H1 (cell line): ENCODE measurements at regions not wholly inside any gene's neighbourhood (a gene's known extent, or its start where the extent isn't known, plus 50 kb on each side); places are given as distances from the start of the nearest gene placed in this dataset.

Experiments used
- CTCF ChIA-PET: fragments of 300-600 bp; sonication (Branson Sonifier 250); formaldehyde crosslinking; loops from one replicate; lab custom pipeline; 2021; ENCODE audit not compliant: partially characterized antibody; lab: Charles Lee
- POLR2A ChIA-PET: fragments of 300-600 bp; sonication (Branson Sonifier 250); formaldehyde crosslinking; loops from one replicate; lab custom pipeline; 2021; ENCODE audit warnings: inconsistent platforms; ENCODE audit not compliant: partially characterized antibody; lab: Charles Lee
- DNase-seq, 2 experiments: peaks; one replicate each; pipeline versions ENCODE4 v3.0.0 to v3.0.0-alpha.2; 2010 to 2022; ENCODE audit warnings: low spot score in 2 of 2, low read depth in 1 of 2, mixed read lengths in 1 of 2
- FAIRE-seq: peaks from 2 replicates; lab custom pipeline; 2011; peaks lifted over from hg19 to GRCh38; lab: Jason Lieb, UNC
- H2AFZ ChIP-seq: 2 replicates; pipeline ENCODE4 v1.8.1; 2012; ENCODE audit warnings: low read length, inconsistent platforms
- H2AK5ac ChIP-seq: 2 replicates; pipeline ENCODE4 v1.6.1; 2013; ENCODE audit warnings: low read depth, low read length
- H2BK120ac ChIP-seq: replicated peaks from 2 replicates; pipeline ENCODE3; 2013; ENCODE audit warnings: low read depth, low read length, inconsistent platforms
- H2BK12ac ChIP-seq: 2 replicates; pipeline ENCODE4 v1.6.1; 2013; ENCODE audit warnings: low read depth, low read length
- H2BK15ac ChIP-seq: 2 replicates; pipeline ENCODE4 v1.6.1; 2013; ENCODE audit warnings: low read length
- H2BK20ac ChIP-seq: 2 replicates; pipeline ENCODE4 v1.6.1; 2013; ENCODE audit warnings: low read length
- H2BK5ac ChIP-seq: 2 replicates; pipeline ENCODE4 v1.6.1; 2013; ENCODE audit warnings: low read depth, low read length
- H3K14ac ChIP-seq: 2 replicates; pipeline ENCODE4 v1.6.1; 2013; ENCODE audit warnings: inconsistent platforms; ENCODE audit not compliant: insufficient read length
- H3K18ac ChIP-seq: 2 replicates; pipeline ENCODE4 v1.6.1; 2013; ENCODE audit warnings: low read length; ENCODE audit errors: extremely low read depth
- H3K23ac ChIP-seq: 2 replicates; pipeline ENCODE4 v1.6.1; 2013; ENCODE audit warnings: inconsistent platforms; ENCODE audit not compliant: insufficient read length
- H3K23me2 ChIP-seq: 2 replicates; pipeline ENCODE4 v1.6.1; 2013; ENCODE audit warnings: low read depth, low read length
- H3K27ac ChIP-seq: 2 replicates; pipeline ENCODE4 v1.6.1; 2011; ENCODE audit warnings: low read depth, low read length, inconsistent platforms
- H3K27me3 ChIP-seq, 4 experiments: replicated peaks in 1 of 4; 1 replicate in 1 of 4; 2 replicates in 3 of 4; pipeline versions ENCODE4 v1.6.1 to v1.8.1; 2011 to 2013; ENCODE audit warnings: low read length in 3 of 4, mild to moderate bottlenecking in 3 of 4, inconsistent platforms in 2 of 4, mixed read lengths in 2 of 4, moderate library complexity in 1 of 4; ENCODE audit not compliant: control insufficient read depth in 3 of 4, insufficient read depth in 3 of 4; ENCODE audit errors: extremely low read depth in 1 of 4
- H3K36me3 ChIP-seq, 4 experiments: 2 replicates each; pipeline versions ENCODE4 v1.6.1 to v1.8.1; 2011 to 2013; ENCODE audit warnings: mild to moderate bottlenecking in 4 of 4, low read length in 3 of 4, moderate library complexity in 2 of 4, control low read depth in 1 of 4, inconsistent platforms in 1 of 4; ENCODE audit not compliant: insufficient read depth in 4 of 4, control insufficient read depth in 2 of 4
- H3K4ac ChIP-seq: replicated peaks from 2 replicates; pipeline ENCODE3; 2013; ENCODE audit warnings: low read length, low read depth, mixed read lengths, inconsistent platforms; ENCODE audit not compliant: insufficient read length
- H3K4me1 ChIP-seq, 4 experiments: replicated peaks in 1 of 4; 1 replicate in 1 of 4; 2 replicates in 3 of 4; pipeline versions ENCODE4 v1.6.1 to v1.8.1; 2011 to 2013; ENCODE audit warnings: low read length in 3 of 4, inconsistent platforms in 2 of 4, mixed read lengths in 1 of 4; ENCODE audit not compliant: insufficient read depth in 4 of 4, control insufficient read depth in 3 of 4
- H3K4me2 ChIP-seq, 2 experiments: 2 replicates each; pipeline versions ENCODE4 v1.6.1 to v1.8.1; 2011 to 2013; ENCODE audit warnings: low read depth in 2 of 2, low read length in 2 of 2, control low read depth in 1 of 2, inconsistent platforms in 1 of 2, mild to moderate bottlenecking in 1 of 2; ENCODE audit not compliant: insufficient read depth in 1 of 2
- H3K4me3 ChIP-seq, 4 experiments: fragments of 200-600, 300-600 bp in 1 of 4; sonication (generic), shearing (Covaris generic), sonication (Bioruptor Twin) in 1 of 4; 2 replicates each; pipeline versions ENCODE4 v1.5.1 to v1.8.1; 2011 to 2016; ENCODE audit warnings: low read length in 4 of 4, low read depth in 3 of 4, control low read depth in 2 of 4, inconsistent platforms in 2 of 4, mild to moderate bottlenecking in 2 of 4, mixed read lengths in 1 of 4, moderate library complexity in 1 of 4; ENCODE audit not compliant: insufficient read depth in 2 of 4; ENCODE audit errors: extremely low read depth in 1 of 4
- H3K56ac ChIP-seq: replicated peaks from 2 replicates; pipeline ENCODE3; 2013; ENCODE audit warnings: low read depth, mild to moderate bottlenecking, mixed read lengths, low read length, inconsistent platforms; ENCODE audit not compliant: insufficient read length
- H3K79me1 ChIP-seq: 2 replicates; pipeline ENCODE4 v1.6.1; 2013; ENCODE audit warnings: low read depth, low read length, control low read depth
- H3K79me2 ChIP-seq, 2 experiments: 2 replicates each; pipeline versions ENCODE4 v1.6.1 to v1.8.1; 2012 to 2013; ENCODE audit warnings: low read length in 2 of 2, mild to moderate bottlenecking in 2 of 2, inconsistent platforms in 1 of 2; ENCODE audit not compliant: insufficient read depth in 2 of 2, control insufficient read depth in 1 of 2
- H3K9ac ChIP-seq, 4 experiments: replicated peaks in 1 of 4; 1 replicate in 1 of 4; 2 replicates in 3 of 4; pipeline versions ENCODE4 v1.6.1 to v1.8.1; 2011 to 2013; ENCODE audit warnings: low read depth in 3 of 4, low read length in 3 of 4, control low read depth in 2 of 4, mild to moderate bottlenecking in 2 of 4, moderate library complexity in 2 of 4, inconsistent platforms in 1 of 4; ENCODE audit errors: extremely low read depth in 1 of 4
- H3K9me3 ChIP-seq, 2 experiments: 2 replicates each; pipeline versions ENCODE4 v1.6.1 to v1.8.1; 2012 to 2013; ENCODE audit warnings: mild to moderate bottlenecking in 2 of 2, moderate library complexity in 2 of 2, control low read depth in 1 of 2, inconsistent platforms in 1 of 2, low read depth in 1 of 2, low read length in 1 of 2, mixed read lengths in 1 of 2; ENCODE audit not compliant: insufficient read depth in 2 of 2
- H4K20me1 ChIP-seq, 2 experiments: replicated peaks in 1 of 2; 2 replicates each; pipeline versions ENCODE3 to v1.8.1; 2011 to 2013; ENCODE audit warnings: inconsistent platforms in 2 of 2, low read length in 2 of 2, mild to moderate bottlenecking in 1 of 2; ENCODE audit not compliant: insufficient read depth in 2 of 2, control insufficient read depth in 1 of 2
- H4K5ac ChIP-seq: 2 replicates; pipeline ENCODE4 v1.6.1; 2013; ENCODE audit warnings: low read length, low read depth, mixed read lengths, inconsistent platforms; ENCODE audit not compliant: insufficient read length
- H4K8ac ChIP-seq: 2 replicates; pipeline ENCODE4 v1.8.0; 2013; ENCODE audit warnings: mild to moderate bottlenecking, moderate library complexity, low read length, inconsistent platforms; ENCODE audit not compliant: insufficient read depth; ENCODE audit errors: extremely low read depth
- H4K91ac ChIP-seq: replicated peaks from 2 replicates; pipeline ENCODE3; 2013; ENCODE audit warnings: low read length, mixed read lengths, inconsistent platforms; ENCODE audit not compliant: insufficient read length
- BCL11A ChIP-seq, 2 experiments: IDR thresholded peaks; one replicate each; pipeline ENCODE4 v1.6.1; 2011; ENCODE audit warnings: low read depth in 2 of 2, low read length in 2 of 2, mild to moderate bottlenecking in 2 of 2
- CBX8 ChIP-seq: fragments of 300-800, 300-1000 bp; sonication (generic); IDR thresholded peaks from 2 replicates; pipeline ENCODE4 v1.7.1; 2016; ENCODE audit warnings: low read depth, low read length, borderline replicate concordance
- CHD2 ChIP-seq: IDR thresholded peaks from 2 replicates; pipeline ENCODE4 v1.6.1; 2012; ENCODE audit warnings: low read length, improper control_type of control experiment
- CREB1 ChIP-seq: IDR thresholded peaks from 2 replicates; pipeline ENCODE4 v1.6.1; 2012; ENCODE audit warnings: inconsistent platforms
- CTBP2 ChIP-seq: IDR thresholded peaks from 2 replicates; pipeline ENCODE4 v1.7.0; 2011; ENCODE audit warnings: borderline replicate concordance, mild to moderate bottlenecking, moderate library complexity, mixed read lengths, low read length; ENCODE audit not compliant: insufficient read depth, insufficient read length
- FOSL1 ChIP-seq: IDR thresholded peaks from 2 replicates; pipeline ENCODE4 v1.6.1; 2011; ENCODE audit warnings: mild to moderate bottlenecking, low read depth, low read length, moderate library complexity; ENCODE audit not compliant: insufficient read depth
- GABPA ChIP-seq: IDR thresholded peaks from 2 replicates; pipeline ENCODE4 v1.6.1; 2011; ENCODE audit warnings: mild to moderate bottlenecking, low read length, moderate library complexity, borderline replicate concordance; ENCODE audit not compliant: insufficient read depth
- GTF2F1 ChIP-seq: IDR thresholded peaks from 2 replicates; pipeline ENCODE4 v1.6.1; 2012; ENCODE audit warnings: low read depth, low read length, improper control_type of control experiment, borderline replicate concordance
- KDM5A ChIP-seq: fragments of 200-600 bp; IDR thresholded peaks from 2 replicates; pipeline ENCODE4 v1.7.1; 2012; ENCODE audit warnings: mild to moderate bottlenecking, low read length, inconsistent platforms, mixed read lengths
- NRF1 ChIP-seq: IDR thresholded peaks from 2 replicates; pipeline ENCODE4 v1.6.1; 2011; ENCODE audit warnings: mild to moderate bottlenecking, low read depth, low read length, improper control_type of control experiment
- POLR2A ChIP-seq, 2 experiments: IDR thresholded peaks; 1 replicate in 1 of 2; 2 replicates in 1 of 2; pipeline ENCODE4 v1.6.1; 2011; ENCODE audit warnings: low read depth in 2 of 2, low read length in 2 of 2, mild to moderate bottlenecking in 2 of 2; ENCODE audit errors: control extremely low read depth in 1 of 2
- RXRA ChIP-seq: IDR thresholded peaks from 2 replicates; pipeline ENCODE4 v1.6.1; 2011; ENCODE audit warnings: low read depth, mild to moderate bottlenecking, low read length, moderate library complexity; ENCODE audit not compliant: insufficient read depth
- SIX5 ChIP-seq: IDR thresholded peaks from 2 replicates; pipeline ENCODE4 v1.6.1; 2011; ENCODE audit warnings: mild to moderate bottlenecking, low read depth, low read length
- SP1 ChIP-seq: IDR thresholded peaks from 2 replicates; pipeline ENCODE4 v1.6.1; 2011; ENCODE audit warnings: low read depth, low read length
- WGBS, 2 experiments: shearing (Covaris generic) in 1 of 2; methylation state at CpG; one replicate each; pipeline versions ENCODE4 v1.1.6 to v1.1.7; 2013 to 2015; ENCODE audit warnings: low lambda C conversion rate in 2 of 2, mixed read lengths in 2 of 2, inconsistent platforms in 1 of 2, low coverage in 1 of 2, missing lambda C conversion rate in 1 of 2; ENCODE audit not compliant: insufficient replicate concordance in 2 of 2, insufficient coverage in 1 of 2, insufficient read length in 1 of 2; ENCODE audit errors: extremely low coverage in 1 of 2, missing lambda C conversion rate in 1 of 2; 5-methylcytosine and 5-hydroxymethylcytosine counted together
- TF ChIP-seq, protein P1 (sequence below): IDR thresholded peaks from 2 replicates; pipeline ENCODE4 v1.6.1; 2011; ENCODE audit warnings: low read depth, mild to moderate bottlenecking, low read length; ENCODE audit not compliant: insufficient read depth
- TF ChIP-seq, protein P2 (sequence below): IDR thresholded peaks from 2 replicates; pipeline ENCODE4 v1.6.1; 2012; ENCODE audit warnings: inconsistent platforms

DNA sequence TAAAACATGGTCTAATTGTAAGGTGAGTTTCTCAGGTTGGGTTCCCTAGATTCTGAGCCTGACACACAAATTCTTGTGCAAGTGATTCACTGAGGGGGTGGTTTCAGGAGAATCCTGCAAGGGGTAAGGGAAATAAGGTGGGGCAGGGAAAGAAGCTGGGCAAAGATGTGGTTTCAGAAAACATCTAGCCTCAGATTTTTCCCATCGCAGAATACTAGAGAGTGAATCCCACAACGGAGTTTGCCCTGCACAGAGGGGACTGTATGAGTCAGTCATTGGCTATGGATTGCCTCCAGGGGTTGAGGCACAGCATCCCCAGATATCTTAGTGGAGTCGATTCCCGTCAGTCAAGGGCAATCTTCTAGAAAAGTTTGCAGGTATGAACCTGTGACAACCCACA, 65.2 kb downstream of the PRL start:
- Histone ChIP-seq H2AK5ac (no peak overlapping the region), H3K23me2 (no peaks in the 10 kb centered on the region), H3K4ac (no peak overlapping the region), H2BK120ac (no peak overlapping the region), H3K79me2 (no peaks in the 10 kb centered on the region), H3K56ac (no peak overlapping the region), H2AFZ (no peak overlapping the region), H4K8ac (no peak overlapping the region), H2BK5ac (no peak overlapping the region), H3K4me2 (no peak overlapping the region), H4K20me1 (no peaks in the 10 kb centered on the region), H3K4me3 (no peak overlapping the region), H3K79me1 (no peaks in the 10 kb centered on the region), H3K4me1 (no peaks in the 10 kb centered on the region), H3K9me3 (no peaks in the 10 kb centered on the region), H3K27ac (no peak overlapping the region), H2BK12ac (no peak overlapping the region), H2BK20ac (no peak overlapping the region), H3K36me3 (no peaks in the 10 kb centered on the region), H2BK15ac (no peak overlapping the region), H4K5ac (no peak overlapping the region), H3K18ac (no peak overlapping the region), H4K91ac (no peak overlapping the region), H3K14ac (no peak overlapping the region), H3K23ac (no peak overlapping the region), H3K9ac (no peak overlapping the region), H3K27me3 (no peaks in the 10 kb centered on the region)
- POLR2A ChIA-PET, result no interaction called here
- no peak for FAIRE-seq
- CTCF ChIA-PET, result interaction anchor here (1.2 kb wide), 1 partner anchor 9 kb away, joined by 4 read pairs; no protein-coding TSS in a partner anchor
- WGBS, 2 experiments, result 93% methylated on average over 4 of the region's 4 CpGs; no CpG with 5 or more reads in 1 of the 2 experiments
- DNase-seq, result no peak
- TF ChIP-seq CREB1 (no peak), BCL11A (IDR thresholded peaks at IDR 0.05; ENCODE audit: low read depth in 2 of 2, low read length in 2 of 2) (no peak), KDM5A (no peak), RXRA (no peak), GABPA (no peak), NRF1 (no peak), CBX8 (no peak), SIX5 (no peak), SP1 (no peak), CHD2 (no peak), GTF2F1 (no peak), POLR2A (IDR thresholded peaks at IDR 0.05; ENCODE audit: control extremely low read depth in 1 of 2, low read depth in 2 of 2, low read length in 2 of 2) (no peak), FOSL1 (no peak), CTBP2 (no peak)
- TF ChIP-seq, protein P1, sequence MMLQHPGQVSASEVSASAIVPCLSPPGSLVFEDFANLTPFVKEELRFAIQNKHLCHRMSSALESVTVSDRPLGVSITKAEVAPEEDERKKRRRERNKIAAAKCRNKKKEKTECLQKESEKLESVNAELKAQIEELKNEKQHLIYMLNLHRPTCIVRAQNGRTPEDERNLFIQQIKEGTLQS, result no peak
- TF ChIP-seq, protein P2, sequence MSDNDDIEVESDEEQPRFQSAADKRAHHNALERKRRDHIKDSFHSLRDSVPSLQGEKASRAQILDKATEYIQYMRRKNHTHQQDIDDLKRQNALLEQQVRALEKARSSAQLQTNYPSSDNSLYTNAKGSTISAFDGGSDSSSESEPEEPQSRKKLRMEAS, result no peak
